Lung (tissue), 11 donors: ENCODE measurements at regions not wholly inside any gene's neighbourhood (a gene's known extent, or its start where the extent isn't known, plus 50 kb on each side); places are given as distances from the start of the nearest gene placed in this dataset.
"Not testable (repeated sequence)": the region's sequence is repeated elsewhere in the genome, so short reads cannot be mapped to it uniquely, and the experiment has no call there.

ENCODE experiments used
- ATAC-seq: fragments of 200-7000 bp; cut with Tn5 transposase; one replicate; pipeline ENCODE4 v1.9.1; 2020; ENCODE audit warnings: moderate number of reproducible peaks; ENCODE audit not compliant: insufficient read depth, low FRiP score
- DNase-seq, 3 donors: peaks; one replicate each; pipeline ENCODE4 v3.0.0-alpha.2; 2013 to 2017
- H3K27ac ChIP-seq, 2 donors: one replicate each; pipeline ENCODE4 v1.5.1; 2013; ENCODE audit warnings: mild to moderate bottlenecking in 2 of 2, moderate library complexity in 2 of 2, control low read depth in 1 of 2, inconsistent platforms in 1 of 2, low read depth in 1 of 2, low read length in 1 of 2
- H3K27me3 ChIP-seq, 3 donors: one replicate each; pipeline ENCODE4 v1.5.1; 2013; ENCODE audit warnings: low read length in 2 of 3; ENCODE audit not compliant: control insufficient read depth in 3 of 3, insufficient read depth in 3 of 3
- H3K36me3 ChIP-seq, 4 donors: one replicate each; pipeline ENCODE4 v1.5.1; 2013; ENCODE audit warnings: low read length in 4 of 4, mild to moderate bottlenecking in 1 of 4, moderate library complexity in 1 of 4; ENCODE audit not compliant: control insufficient read depth in 4 of 4, insufficient read depth in 4 of 4
- H3K4me1 ChIP-seq, 5 donors: one replicate each; pipeline ENCODE4 v1.5.1; 2013; ENCODE audit warnings: low read length in 5 of 5, mild to moderate bottlenecking in 2 of 5, moderate library complexity in 1 of 5; ENCODE audit not compliant: control insufficient read depth in 5 of 5, insufficient read depth in 5 of 5
- H3K4me3 ChIP-seq: one replicate; pipeline ENCODE4 v1.5.1; 2013; ENCODE audit warnings: mild to moderate bottlenecking, control low read depth, moderate library complexity
- H3K9ac ChIP-seq, 2 donors: one replicate each; pipeline ENCODE4 v1.5.1; 2013; ENCODE audit warnings: low read length in 2 of 2, control low read depth in 1 of 2; ENCODE audit not compliant: insufficient read depth in 1 of 2
- H3K9me3 ChIP-seq, 4 donors: one replicate each; pipeline ENCODE4 v1.5.1; 2013; ENCODE audit warnings: low read length in 3 of 4, mild to moderate bottlenecking in 1 of 4, moderate library complexity in 1 of 4; ENCODE audit not compliant: control insufficient read depth in 4 of 4, insufficient read depth in 3 of 4
- CTCF ChIP-seq: IDR thresholded peaks from 2 replicates; pipeline ENCODE4 v1.5.1; 2012; ENCODE audit warnings: mild to moderate bottlenecking; ENCODE audit errors: control extremely low read depth, extremely low read depth
- WGBS, 2 donors: extraction: QIAGEN DNeasy Blood & Tissue Kit; methylation state at CpG; one replicate each; pipeline ENCODE4 v1.1.7; 2013; 5-methylcytosine and 5-hydroxymethylcytosine counted together
- donor health status: control.
- donor health status: control.
- donor health status: Bipolar disorder and iron deficiency.
- donor health status: healthy.
- donor health status: DM: yes; HTN: yes; CAD: no.

- Histone ChIP-seq H3K4me1 (no peaks in the 10 kb centered on the region), H3K27me3 (no peaks in the 10 kb centered on the region), H3K27ac (no peak overlapping the region), H3K9me3 (no peaks in the 10 kb centered on the region), H3K4me3 (no peak overlapping the region), H3K9ac (no peak overlapping the region), H3K36me3 (no peaks in the 10 kb centered on the region)
- 75 to 81% methylated on average over 3 of the region's 3 CpGs for WGBS, 2 donors
- ATAC-seq (no peak), DNase-seq (no peak)
- TF ChIP-seq CTCF, result no peak
Measured at GRCh38 chr6:134748484-134748883, 201.4 kb downstream of the ALDH8A1 start.

- not testable (repeated sequence) for H3K9me3 ChIP-seq, H3K4me3 ChIP-seq, H3K4me1 ChIP-seq, H3K27ac ChIP-seq, DNase-seq, H3K36me3 ChIP-seq, H3K27me3 ChIP-seq, ATAC-seq, H3K9ac ChIP-seq
- WGBS, 2 donors, result 81 to 92% methylated on average over 2 of the region's 2 CpGs
Measured at GRCh38 chr6:134747197-134747596, 202.7 kb downstream of the ALDH8A1 start.

GRCh38 chr6:134746140-134746539, 203.8 kb downstream of the ALDH8A1 start:
- no peaks in the 10 kb centered on the region for H3K27me3 ChIP-seq
- H3K27ac ChIP-seq, result no peak overlapping the region
- H3K9ac ChIP-seq, result no peak overlapping the region
- WGBS, 2 donors, result 93% methylated on average over 2 of the region's 2 CpGs
- no peaks in the 10 kb centered on the region for H3K4me1 ChIP-seq
- DNase-seq, result no peak
- no peaks in the 10 kb centered on the region for H3K9me3 ChIP-seq
- H3K4me3 ChIP-seq, result no peak overlapping the region
- no peaks in the 10 kb centered on the region for H3K36me3 ChIP-seq
- no peak for TF ChIP-seq CTCF
- ATAC-seq, result no peak

- not testable (repeated sequence) for H3K27me3 ChIP-seq, ATAC-seq, H3K27ac ChIP-seq, H3K9me3 ChIP-seq, H3K4me3 ChIP-seq, DNase-seq, H3K36me3 ChIP-seq, H3K9ac ChIP-seq, H3K4me1 ChIP-seq
- WGBS, 2 donors, result 89 to 95% methylated on average over 8 of the region's 8 CpGs
Measured at GRCh38 chr6:134745192-134745591, 204.7 kb downstream of the ALDH8A1 start.

GRCh38 chr6:134744301-134744700, 205.6 kb downstream of the ALDH8A1 start:
- no peaks in the 10 kb centered on the region for H3K36me3 ChIP-seq

More at GRCh38 chr6:134744301-134744700, 205.6 kb downstream of the ALDH8A1 start:
- no peak overlapping the region for H3K27ac ChIP-seq
- TF ChIP-seq CTCF, result no peak
- H3K9ac ChIP-seq, result no peak overlapping the region
- ATAC-seq (no peak), DNase-seq (no peak)
- H3K4me3 ChIP-seq, result no peak overlapping the region
- H3K4me1 ChIP-seq, result peaks cover 0 to 5% (median 0%) of the 10 kb centered on the region in 5 donors
- peaks cover 0 to 2% (median 0%) of the 10 kb centered on the region in 3 donors for H3K27me3 ChIP-seq
- H3K9me3 ChIP-seq, result no peaks in the 10 kb centered on the region
